ENCODE measurements at regions not wholly inside any gene's neighbourhood (a gene's known extent, or its start where the extent isn't known, plus 50 kb on each side); places are given as distances from the start of the nearest gene placed in this dataset.

DNA sequence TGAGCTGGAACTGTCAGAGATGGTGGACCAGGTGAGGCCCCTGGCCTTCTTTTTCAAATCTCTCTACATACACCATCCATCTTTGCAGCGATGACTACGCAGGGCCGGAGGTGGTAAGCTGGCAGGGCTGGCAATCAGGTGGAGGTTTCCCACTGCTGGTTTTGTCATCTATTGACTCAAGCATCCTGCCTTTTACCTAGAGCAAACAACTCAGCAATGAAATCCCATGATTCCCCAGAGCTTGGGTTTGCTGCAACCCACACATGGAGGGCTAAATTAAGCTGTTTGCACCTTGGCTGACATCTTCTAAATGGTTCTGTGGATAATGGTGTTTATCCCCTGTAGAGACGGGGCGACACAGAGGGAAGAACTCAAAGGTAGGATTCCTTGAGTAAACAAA lies 170.2 kb downstream of the SCP2D1 start:
- Histone ChIP-seq H4K20me1 (replicated peaks in 1 of 2; ENCODE audit: control insufficient read depth in 1 of 2, insufficient read depth in 2 of 2, low read length in 2 of 2) (no peaks in the 10 kb centered on the region), H3K79me2 (ENCODE audit: control insufficient read depth in 1 of 2, insufficient read depth in 2 of 2, low read length in 2 of 2) (no peaks in the 10 kb centered on the region), H3K23ac (ENCODE audit: insufficient read length) (no peak overlapping the region), H3K4me2 (ENCODE audit: insufficient read depth in 1 of 2, low read depth in 2 of 2, low read length in 2 of 2) (no peak overlapping the region), H3K56ac (replicated peaks; ENCODE audit: insufficient read length, low read depth, low read length) (no peak overlapping the region), H3K4me3 (ENCODE audit: extremely low read depth in 1 of 4, insufficient read depth in 2 of 4, low read depth in 3 of 4, low read length in 4 of 4) (no peak overlapping the region), H2BK20ac (ENCODE audit: low read length) (no peak overlapping the region), H3K27ac (ENCODE audit: low read depth, low read length) (no peak overlapping the region), H3K4ac (replicated peaks; ENCODE audit: insufficient read length, low read depth, low read length) (no peak overlapping the region), H3K4me1 (replicated peaks in 1 of 4; ENCODE audit: control insufficient read depth in 3 of 4, insufficient read depth in 4 of 4, low read length in 3 of 4) (peaks cover 0 to 2% (median 0%) of the 10 kb centered on the region in 4 experiments; a peak in 2 of 7 replicates), H3K9me3 (ENCODE audit: insufficient read depth in 2 of 2, low read depth in 1 of 2, low read length in 1 of 2) (no peaks in the 10 kb centered on the region), H3K79me1 (ENCODE audit: low read depth, low read length) (no peaks in the 10 kb centered on the region), H3K36me3 (ENCODE audit: control insufficient read depth in 2 of 4, insufficient read depth in 4 of 4, low read length in 3 of 4) (no peaks in the 10 kb centered on the region), H3K9ac (replicated peaks in 1 of 4; ENCODE audit: extremely low read depth in 1 of 4, low read depth in 3 of 4, low read length in 3 of 4) (no peak overlapping the region), H2BK15ac (ENCODE audit: low read length) (no peak overlapping the region), H4K8ac (ENCODE audit: extremely low read depth, insufficient read depth, low read length) (no peak overlapping the region), H2AFZ (ENCODE audit: low read length) (peak overlapping the region; percentile 88; the same call in 1 of the 2 replicates), H4K91ac (replicated peaks; ENCODE audit: insufficient read length, low read length) (no peak overlapping the region), H3K27me3 (replicated peaks in 1 of 4; ENCODE audit: control insufficient read depth in 3 of 4, extremely low read depth in 1 of 4, insufficient read depth in 3 of 4, low read length in 3 of 4) (no peaks in the 10 kb centered on the region), H2BK12ac (ENCODE audit: low read depth, low read length) (no peak overlapping the region), H2BK5ac (ENCODE audit: low read depth, low read length) (no peak overlapping the region), H3K23me2 (ENCODE audit: low read depth, low read length) (no peaks in the 10 kb centered on the region), H2BK120ac (replicated peaks; ENCODE audit: low read depth, low read length) (no peak overlapping the region), H2AK5ac (ENCODE audit: low read depth, low read length) (no peak overlapping the region), H3K14ac (ENCODE audit: insufficient read length) (no peak overlapping the region), H4K5ac (ENCODE audit: insufficient read length, low read depth, low read length) (no peak overlapping the region), H3K18ac (ENCODE audit: extremely low read depth, low read length) (no peak overlapping the region)
- DNase-seq (ENCODE audit: low read depth in 1 of 2, low spot score in 2 of 2) (no peak), FAIRE-seq (no peak)
- 94% methylated on average over 5 of the region's 5 CpGs; no CpG with 5 or more reads in 1 of the 2 experiments for WGBS, 2 experiments (ENCODE audit: extremely low coverage in 1 of 2, insufficient coverage in 1 of 2, insufficient read length in 1 of 2, insufficient replicate concordance in 2 of 2, low coverage in 1 of 2, low lambda C conversion rate in 2 of 2, missing lambda C conversion rate in 1 of 2)
- TF ChIP-seq SIN3A (conservative IDR thresholded peaks at IDR 0.05 in 1 of 2, IDR thresholded peaks at IDR 0.05 in 1 of 2; ENCODE audit: low read depth in 1 of 2, low read length in 2 of 2) (no peak), SP1 (IDR thresholded peaks at IDR 0.05; ENCODE audit: low read depth, low read length) (no peak), CBX5 (IDR thresholded peaks at IDR 0.05; ENCODE audit: low read depth, low read length) (no peak), CREB1 (IDR thresholded peaks at IDR 0.05) (no peak), KDM5A (IDR thresholded peaks at IDR 0.05; ENCODE audit: low read length) (no peak), CEBPB (IDR thresholded peaks at IDR 0.05; ENCODE audit: low read depth, low read length) (no peak), GTF2F1 (IDR thresholded peaks at IDR 0.05; ENCODE audit: borderline replicate concordance, low read depth, low read length) (no peak), SIX5 (IDR thresholded peaks at IDR 0.05; ENCODE audit: low read depth, low read length) (no peak), HDAC6 (IDR thresholded peaks at IDR 0.05; ENCODE audit: low read depth, low read length) (no peak), CTBP2 (IDR thresholded peaks at IDR 0.05; ENCODE audit: borderline replicate concordance, insufficient read depth, insufficient read length, low read length) (no peak), FOSL1 (IDR thresholded peaks at IDR 0.05; ENCODE audit: insufficient read depth, low read depth, low read length) (no peak), TAF7 (optimal IDR thresholded peaks at IDR 0.05; ENCODE audit: borderline replicate concordance, low read depth, low read length) (no peak)
- TF ChIP-seq, protein P1, sequence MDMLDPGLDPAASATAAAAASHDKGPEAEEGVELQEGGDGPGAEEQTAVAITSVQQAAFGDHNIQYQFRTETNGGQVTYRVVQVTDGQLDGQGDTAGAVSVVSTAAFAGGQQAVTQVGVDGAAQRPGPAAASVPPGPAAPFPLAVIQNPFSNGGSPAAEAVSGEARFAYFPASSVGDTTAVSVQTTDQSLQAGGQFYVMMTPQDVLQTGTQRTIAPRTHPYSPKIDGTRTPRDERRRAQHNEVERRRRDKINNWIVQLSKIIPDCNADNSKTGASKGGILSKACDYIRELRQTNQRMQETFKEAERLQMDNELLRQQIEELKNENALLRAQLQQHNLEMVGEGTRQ (IDR thresholded peaks at IDR 0.05; ENCODE audit: low read length), result no peak
- TF ChIP-seq, protein P2, sequence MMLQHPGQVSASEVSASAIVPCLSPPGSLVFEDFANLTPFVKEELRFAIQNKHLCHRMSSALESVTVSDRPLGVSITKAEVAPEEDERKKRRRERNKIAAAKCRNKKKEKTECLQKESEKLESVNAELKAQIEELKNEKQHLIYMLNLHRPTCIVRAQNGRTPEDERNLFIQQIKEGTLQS (IDR thresholded peaks at IDR 0.05; ENCODE audit: insufficient read depth, low read depth, low read length), result no peak
- POLR2A ChIA-PET (ENCODE audit: partially characterized antibody), result no interaction called here
- CTCF ChIA-PET (ENCODE audit: partially characterized antibody), result interaction anchor here (0.5 to 1.7 kb wide), 7 partner anchors 11 to 600 kb away, joined by 3 to 5 read pairs (median 3); no protein-coding TSS in a partner anchor

Data from H1 (cell line).